Ovary (tissue), 3 donors: ENCODE measurements at regions not wholly inside any gene's neighbourhood (a gene's known extent, or its start where the extent isn't known, plus 50 kb on each side); places are given as distances from the start of the nearest gene placed in this dataset.

Source experiments
- CTCF ChIP-seq, 3 donors: fragments of 450-650 bp in 2 of 3; fragments of 200-600 bp in 1 of 3; IDR thresholded peaks; one replicate each; pipeline versions ENCODE4 v1.5.1 to v1.8.0; 2016 to 2022; ENCODE audit warnings: antibody characterized with exemption in 3 of 3, mild to moderate bottlenecking in 1 of 3
- EP300 ChIP-seq: sonication (generic); formaldehyde crosslinking; IDR thresholded peaks from one replicate; pipeline ENCODE4 v1.6.1; 2017; ENCODE audit warnings: antibody characterized with exemption
- donor health status: DM: no; HTN: no; CAD: no.

- TF ChIP-seq CTCF (IDR thresholded peaks at IDR 0.05), result no peak
- TF ChIP-seq EP300, result no peak
These were observed 260.6 kb upstream of the NEBL start for GRCh38 chr10:21157664-21158063.
